ENCODE measurements at regions not wholly inside any gene's neighbourhood (a gene's known extent, or its start where the extent isn't known, plus 50 kb on each side); places are given as distances from the start of the nearest gene placed in this dataset.

Small RNA genes in the stretch of these regions (small RNA-seq; reads per million reads assigned to genes)
- gene RNU4ATAC17P = 0 to 0.22 reads per million in 2 experiments

Measured in SK-N-DZ (cell line).